Amniotic stem cell (primary cell): ENCODE measurements at regions not wholly inside any gene's neighbourhood (a gene's known extent, or its start where the extent isn't known, plus 50 kb on each side); places are given as distances from the start of the nearest gene placed in this dataset.
"Not testable (repeated sequence)": the region's sequence is repeated elsewhere in the genome, so short reads cannot be mapped to it uniquely, and the experiment has no call there.

Source experiments
- DNase-seq: peaks from one replicate; lab custom pipeline; 2025; lab: John Stamatoyannopoulos, UW

DNA sequence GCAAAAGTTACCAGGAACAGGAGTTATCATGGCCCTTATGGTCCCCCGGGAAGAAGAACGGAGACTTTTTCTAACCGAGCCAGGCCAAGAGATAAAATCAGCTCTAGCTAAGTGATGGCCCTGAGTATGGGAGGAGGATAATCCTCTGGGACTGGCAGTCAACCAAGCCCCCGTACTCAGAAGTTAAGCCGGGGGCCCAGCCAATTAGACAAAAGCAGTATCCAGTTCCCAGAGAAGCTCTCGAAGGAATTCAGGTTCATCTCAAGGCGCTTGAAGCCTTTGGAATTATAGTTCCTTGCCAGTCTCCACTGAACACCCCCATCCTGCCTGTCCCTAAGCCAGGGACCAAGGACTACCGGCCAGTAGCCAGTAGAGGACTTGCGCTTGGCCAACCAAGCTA is 365.3 kb upstream of the TCF4 start:
- no peak for DNase-seq

DNA sequence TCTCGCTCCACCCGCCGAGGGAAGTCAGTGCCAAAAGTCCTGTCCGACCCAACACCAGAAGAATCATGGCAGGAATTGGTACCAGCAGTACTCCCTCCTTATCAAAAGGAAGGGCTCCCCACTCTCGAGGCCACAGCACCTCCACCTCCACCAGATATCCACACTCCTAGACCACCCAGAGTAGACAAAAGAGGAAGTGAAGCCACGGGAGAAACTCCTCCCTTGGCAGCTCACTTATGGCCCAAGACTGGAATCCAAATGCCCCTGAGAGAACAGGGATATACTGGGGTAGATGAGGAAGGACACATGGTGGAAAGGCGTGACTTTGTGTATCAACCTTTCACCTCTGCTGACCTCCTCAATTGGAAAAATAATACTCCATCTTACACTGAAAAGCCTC is 363.7 kb upstream of the TCF4 start:
- not testable (repeated sequence) for DNase-seq

DNA sequence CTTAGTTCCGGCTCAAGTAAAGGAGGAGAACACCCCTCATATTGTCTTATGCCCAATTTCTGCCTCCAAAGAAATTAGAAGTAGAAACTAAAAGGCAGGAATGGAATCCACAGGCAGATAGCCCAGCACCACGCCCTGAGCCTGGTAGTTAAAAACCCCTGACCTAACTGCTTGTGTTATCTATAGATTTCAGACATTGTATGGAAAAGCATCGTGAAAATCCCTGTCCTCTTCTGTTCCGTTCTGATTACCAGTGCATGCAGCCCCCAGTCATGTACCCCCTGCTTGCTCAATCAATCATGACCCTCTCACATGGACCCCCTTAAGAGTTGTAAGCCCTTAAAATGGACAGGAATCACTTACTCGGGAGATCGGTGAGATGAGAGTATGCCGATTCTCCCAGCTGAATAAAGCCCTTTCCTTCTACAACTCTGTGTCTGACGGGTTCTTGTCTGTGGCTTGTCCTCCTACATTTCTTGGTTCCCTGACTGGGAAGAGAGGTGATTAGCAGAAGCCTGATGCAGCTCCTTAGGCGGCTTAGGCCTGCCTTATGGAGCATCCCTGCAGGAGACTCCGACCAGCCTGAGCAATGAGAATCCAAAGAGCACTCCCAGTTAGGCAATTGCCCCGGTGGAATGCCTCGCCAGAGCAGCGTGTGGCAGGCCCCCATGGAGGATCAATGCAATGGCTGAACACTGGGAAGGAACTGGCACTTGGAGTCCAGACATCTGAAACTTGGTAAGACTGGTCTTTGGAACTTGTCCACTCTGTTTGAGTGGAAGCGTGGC is 362.6 kb upstream of the TCF4 start:
- no peak for DNase-seq

DNA sequence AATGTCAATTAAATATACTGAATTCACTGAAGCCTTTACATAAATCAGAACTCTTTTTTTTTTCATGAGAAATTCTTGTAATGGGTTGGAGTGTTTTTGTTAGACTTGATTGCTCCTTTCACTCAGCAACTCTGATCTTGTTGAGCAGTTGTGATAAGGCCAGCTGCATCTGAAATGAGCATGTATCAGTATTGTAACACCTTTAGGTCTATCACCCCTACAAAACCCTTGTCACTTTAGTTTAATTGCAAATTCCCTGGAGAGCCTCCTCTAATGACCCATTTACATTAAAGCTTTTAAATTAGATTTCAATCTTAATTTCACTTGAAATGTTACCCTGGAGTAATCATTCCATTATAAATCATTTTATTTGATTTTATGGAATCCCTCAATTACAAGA is 346.8 kb upstream of the TCF4 start:
- DNase-seq: no peak

DNA sequence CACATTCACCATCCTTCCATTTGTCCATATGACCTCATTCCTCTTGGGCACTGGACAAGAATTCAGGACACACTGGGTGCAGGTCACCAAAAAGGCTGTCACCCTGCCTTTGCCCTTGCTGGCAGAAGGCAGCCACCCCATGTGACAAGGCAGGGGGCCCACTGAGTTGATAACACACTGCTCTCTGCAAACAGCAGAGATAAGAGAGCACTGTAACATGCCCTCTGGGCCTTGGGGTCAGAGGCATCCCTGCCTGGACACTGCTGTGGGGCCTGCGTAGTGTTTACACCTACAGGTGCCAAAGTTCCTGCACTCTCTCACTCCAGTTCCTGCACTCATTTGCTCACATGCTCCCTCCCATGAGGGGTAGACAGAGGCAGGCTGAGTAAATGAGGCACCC is 344.7 kb upstream of the TCF4 start:
- no peak for DNase-seq

DNA sequence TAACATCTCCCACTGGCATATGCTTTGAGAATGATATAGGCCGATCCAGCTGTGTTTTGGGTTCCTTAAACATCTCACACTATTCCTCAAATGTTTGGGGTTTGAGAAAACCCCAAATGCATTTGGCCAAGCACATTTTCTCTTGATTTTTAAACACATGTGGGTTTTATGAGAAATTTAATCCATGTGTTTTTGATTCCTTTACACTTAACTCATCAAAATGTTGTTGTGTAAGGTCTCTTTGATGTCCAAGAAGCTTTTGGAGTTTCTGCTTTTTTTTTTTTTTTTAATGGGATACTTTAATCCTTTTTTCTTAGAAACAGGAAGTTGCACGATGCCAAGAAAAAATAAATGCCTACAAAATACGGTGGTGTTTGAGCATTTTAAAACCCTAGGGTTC is 339.8 kb upstream of the TCF4 start:
- DNase-seq: no peak

DNA sequence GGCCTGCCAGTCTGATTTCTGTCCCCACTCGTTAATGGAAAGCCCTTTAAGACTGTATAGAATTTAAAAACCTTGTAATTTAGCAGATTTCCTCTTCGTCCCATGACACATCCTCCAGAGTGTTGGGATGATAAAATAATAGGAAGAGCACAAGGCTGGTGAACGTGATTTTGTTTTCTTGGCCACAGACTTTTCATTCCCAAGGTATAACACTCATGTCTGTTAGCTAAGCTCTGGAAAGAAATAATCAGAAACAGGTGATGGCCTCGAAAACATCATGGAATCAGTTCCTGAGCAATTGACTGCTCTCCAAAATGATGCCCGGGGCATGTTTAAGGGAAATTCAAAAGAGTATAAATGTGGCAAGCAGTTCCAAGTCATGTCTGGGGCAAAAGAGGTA is 337.8 kb upstream of the TCF4 start:
- no peak for DNase-seq

DNA sequence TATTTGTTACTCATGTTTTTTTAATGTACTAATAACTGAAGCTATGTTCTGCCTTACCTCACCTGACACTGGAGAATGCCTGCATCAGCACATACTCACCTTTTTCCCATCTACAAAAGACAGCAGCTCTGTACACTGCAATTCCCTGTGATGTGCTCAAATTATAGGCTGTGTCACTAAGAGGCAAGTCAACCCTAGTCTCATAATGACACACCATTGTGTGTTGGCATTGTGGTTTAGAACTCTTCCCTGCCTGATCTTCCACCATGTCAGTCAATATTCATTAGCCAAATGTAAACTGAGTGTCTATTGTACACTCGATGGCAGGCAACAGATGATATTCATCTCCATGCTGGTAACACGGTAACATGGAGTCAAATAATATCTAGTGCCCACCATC is 332.1 kb upstream of the TCF4 start:
- DNase-seq: no peak

DNA sequence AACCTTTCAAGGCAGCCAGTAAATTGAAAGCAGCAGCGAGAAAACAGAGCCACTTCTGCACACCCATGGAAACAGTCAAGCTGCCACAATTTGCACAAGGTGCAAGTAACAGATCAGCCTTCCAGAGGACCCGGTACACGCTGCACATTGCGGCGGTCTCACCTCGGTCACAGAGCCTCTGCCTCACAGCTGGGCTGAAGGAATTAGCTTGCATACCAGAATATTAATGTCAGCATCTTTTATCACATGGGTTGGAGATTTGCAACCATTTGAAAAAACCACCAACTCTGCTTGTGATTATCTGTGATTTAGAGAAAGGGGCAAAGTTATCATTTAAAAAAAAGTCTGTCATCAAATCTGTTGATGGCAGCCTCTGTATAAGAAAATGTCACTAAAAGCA is 330.5 kb upstream of the TCF4 start:
- no peak for DNase-seq

DNA sequence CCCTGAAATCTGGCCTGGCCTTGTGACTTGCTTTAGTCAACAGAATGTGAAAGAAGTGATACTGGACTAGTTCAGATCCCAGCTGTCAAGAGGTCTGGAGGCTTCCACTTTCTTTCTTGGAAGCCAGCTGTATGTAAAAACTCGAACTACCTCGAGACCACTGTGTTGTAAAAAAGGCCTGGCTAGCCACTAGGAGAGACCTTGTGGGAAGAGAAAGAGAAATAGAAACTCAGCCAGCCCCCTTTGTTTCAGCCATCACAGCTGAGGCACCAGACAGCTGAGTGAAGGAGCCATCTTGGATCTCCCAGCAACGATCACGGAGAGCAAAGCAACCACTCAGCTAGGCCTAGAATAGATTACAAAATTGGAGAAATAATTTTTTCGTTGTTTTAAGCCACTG is 324.9 kb upstream of the TCF4 start:
- DNase-seq: no peak

DNA sequence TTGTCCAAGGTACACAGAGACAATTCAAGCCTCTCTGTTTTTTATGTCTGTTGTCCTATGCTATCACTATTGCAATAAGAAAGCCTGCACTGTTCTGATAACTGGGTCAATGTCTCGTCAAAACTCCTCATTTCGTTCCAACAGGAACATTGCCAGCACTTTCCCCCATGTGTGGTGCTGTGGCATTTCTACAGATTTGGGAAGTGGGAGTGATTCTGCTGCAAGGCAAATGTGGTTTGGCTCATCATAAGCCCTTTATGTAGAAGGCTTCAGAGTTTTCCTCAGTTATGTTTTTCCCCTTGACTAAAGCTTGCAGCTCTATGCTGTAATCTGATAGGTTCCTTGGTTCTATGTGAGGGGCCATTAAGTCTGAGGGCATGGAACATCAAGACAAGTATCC is 324.1 kb upstream of the TCF4 start:
- DNase-seq: no peak

DNA sequence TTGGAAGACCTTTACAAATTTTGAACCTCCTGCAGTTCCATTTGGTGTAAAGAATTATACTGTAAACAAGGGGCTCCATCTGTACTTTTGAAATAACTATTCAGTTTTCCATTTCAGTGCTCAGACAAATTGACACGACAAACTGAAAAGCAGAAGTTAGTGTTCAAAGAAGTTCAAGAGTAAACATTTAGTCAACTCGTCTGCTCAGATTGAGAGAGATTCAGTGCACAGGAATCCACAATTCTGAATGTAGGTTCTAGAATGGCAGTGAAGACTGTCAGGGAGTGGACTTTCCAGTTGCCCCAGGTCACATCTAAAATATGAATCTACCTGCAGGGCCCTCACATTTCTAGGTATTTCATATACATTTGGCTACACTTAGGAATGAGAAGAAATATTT is 322.3 kb upstream of the TCF4 start:
- DNase-seq: no peak

DNA sequence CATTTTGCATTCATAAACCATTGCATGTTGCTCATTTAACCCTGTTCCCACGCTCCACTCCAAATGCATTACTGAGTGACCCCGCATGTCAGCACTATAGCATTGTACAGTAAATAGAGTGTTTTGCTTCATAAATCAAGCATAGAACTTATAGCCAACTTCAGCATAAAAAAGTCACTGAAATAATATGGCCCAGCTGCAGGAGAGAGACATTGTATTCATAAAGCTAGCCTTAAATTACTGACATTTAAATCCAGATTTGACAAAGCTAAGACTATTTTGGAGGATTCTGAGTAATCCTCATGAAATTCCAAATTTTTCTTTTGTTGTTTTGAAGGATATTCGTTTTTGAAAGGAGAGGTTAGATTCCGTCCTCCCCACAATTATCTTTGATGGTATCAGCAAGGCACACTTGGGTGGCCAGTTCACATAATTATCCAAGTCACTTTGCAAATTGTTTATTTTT is 320.9 kb upstream of the TCF4 start:
- no peak for DNase-seq

DNA sequence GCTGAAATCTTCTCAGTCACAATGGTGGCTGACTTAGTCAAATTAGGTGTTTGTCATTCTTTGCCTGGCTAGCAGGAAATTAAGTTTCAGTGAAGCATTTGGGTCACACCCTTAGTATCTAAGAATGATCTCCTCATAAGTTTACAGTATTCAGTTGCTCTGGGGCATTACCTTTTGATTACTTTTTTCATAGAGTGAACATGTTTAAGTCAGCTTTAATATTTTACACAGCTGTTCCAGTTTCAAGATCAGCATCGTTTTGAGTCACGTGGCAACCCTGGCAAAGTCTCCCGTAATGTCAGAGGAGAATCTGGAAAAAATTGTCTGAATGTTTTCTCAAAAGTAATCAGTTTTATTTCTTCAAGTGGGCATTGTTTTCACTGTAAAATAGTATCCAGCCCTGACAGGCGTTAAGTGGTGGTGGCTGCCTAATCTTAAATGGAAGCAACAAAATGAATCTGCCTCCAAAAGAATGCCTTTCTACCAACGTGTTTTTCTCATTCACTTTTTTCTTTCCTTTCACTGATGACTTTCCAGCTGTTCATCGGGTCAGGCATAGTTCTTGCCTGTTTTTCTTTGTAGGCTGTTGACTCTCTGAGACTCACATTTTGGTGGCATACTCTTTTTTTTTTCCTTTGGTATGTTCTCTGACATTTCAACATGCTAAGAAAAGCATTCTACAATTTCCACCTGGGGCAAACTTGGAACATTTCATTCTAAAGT is 319.6 kb upstream of the TCF4 start:
- DNase-seq: no peak

DNA sequence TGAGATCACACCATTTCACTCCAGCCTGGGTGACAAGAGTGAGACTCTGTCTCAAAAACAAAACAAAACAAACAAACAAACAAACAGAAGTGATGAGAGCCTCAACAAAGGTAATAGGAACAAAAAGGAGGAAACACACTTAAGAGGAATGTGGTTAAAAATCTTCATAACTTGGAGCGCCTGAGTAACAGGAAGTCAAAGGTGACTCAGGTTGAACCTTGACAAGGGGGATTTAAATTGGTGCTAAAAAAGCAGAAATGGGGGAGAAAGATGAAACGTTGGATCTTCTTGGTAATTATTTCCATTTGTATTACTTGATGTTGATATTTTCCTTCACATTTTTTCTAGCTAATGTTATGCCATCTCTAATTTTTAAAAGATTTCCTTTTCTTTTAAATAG is 318.5 kb upstream of the TCF4 start:
- DNase-seq: no peak

DNA sequence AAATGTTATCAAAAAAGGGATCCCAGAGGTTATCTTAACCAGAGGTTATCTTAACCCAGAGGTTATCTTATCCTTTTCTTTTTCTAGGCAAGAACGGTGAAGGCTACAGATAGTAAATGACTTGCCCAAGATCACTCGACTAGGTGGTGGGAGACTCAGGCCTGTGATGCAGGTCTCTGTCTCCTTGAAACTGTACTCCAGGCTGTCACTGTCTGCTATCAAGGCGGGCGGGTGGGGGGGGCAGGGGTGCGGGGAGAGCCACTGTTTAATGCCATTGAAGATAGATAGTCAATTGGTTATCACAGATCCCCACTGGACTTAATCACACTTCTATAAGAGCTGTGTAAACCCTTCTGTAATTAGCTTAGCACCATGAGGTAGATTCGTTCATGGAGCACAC is 315.9 kb upstream of the TCF4 start:
- DNase-seq: no peak

DNA sequence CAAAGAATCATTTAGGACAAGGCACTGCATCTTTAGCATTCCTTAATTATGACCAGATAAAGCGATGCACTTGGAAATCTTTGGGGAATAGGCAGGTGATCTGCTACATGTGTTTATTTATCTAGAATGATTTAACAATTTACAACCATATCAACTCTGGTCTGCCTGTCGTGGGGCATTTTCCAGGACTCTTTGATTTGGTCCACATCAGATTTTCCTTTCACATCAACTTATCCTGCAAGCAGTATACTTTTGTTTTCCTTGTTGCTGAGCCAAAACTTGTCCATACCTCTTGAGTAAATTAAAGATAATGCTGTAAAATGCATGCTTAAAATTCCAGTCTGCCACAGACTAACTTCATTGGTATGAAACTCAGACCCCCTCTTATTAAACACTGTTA is 312.4 kb upstream of the TCF4 start:
- DNase-seq: no peak

DNA sequence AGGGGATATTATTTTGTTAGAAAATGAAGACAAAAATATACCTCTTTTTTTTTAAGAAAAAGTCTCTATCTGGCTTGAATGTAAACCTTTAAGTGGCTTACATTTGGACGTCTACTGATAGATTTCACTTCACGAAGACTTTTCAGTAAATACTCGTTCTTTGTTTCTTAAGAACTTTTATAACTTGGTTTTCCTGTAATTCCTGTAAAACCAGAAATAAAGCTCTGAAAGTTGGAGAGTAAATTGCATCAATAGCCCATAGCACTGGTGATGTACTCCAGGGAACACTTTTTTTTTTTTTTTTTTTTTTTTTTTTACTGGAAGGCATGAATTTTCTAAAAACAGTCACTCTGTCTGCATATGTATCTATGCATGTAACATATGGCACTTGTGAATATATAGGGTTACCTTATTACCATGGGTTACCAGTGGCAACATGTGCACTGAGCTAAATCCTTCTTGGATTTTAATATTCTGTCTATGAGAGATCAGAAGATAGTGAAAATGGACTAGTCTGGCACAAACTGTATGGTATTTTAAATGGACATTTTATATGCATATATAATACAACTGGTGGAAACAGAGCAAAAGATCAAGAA is 309.2 kb upstream of the TCF4 start:
- no peak for DNase-seq

DNA sequence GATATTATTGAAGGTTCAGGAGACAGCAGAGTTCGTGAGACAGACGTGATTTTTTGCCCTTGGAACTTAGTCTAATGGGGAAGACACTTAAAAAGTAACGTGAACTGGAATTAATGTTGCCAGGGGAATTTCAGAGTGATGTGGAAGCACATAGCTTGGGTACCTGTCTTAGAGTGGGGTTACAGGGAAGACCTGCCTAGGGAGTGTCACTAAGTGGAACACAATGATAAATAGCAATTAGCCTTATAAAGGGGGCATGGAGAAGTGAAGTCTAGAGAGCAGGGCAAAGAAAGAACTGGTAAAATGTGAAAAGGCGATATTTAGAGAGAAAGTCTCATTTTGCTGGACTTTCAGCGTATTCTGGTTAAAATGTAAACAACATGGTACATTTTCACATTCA is 306.0 kb upstream of the TCF4 start:
- DNase-seq: no peak

DNA sequence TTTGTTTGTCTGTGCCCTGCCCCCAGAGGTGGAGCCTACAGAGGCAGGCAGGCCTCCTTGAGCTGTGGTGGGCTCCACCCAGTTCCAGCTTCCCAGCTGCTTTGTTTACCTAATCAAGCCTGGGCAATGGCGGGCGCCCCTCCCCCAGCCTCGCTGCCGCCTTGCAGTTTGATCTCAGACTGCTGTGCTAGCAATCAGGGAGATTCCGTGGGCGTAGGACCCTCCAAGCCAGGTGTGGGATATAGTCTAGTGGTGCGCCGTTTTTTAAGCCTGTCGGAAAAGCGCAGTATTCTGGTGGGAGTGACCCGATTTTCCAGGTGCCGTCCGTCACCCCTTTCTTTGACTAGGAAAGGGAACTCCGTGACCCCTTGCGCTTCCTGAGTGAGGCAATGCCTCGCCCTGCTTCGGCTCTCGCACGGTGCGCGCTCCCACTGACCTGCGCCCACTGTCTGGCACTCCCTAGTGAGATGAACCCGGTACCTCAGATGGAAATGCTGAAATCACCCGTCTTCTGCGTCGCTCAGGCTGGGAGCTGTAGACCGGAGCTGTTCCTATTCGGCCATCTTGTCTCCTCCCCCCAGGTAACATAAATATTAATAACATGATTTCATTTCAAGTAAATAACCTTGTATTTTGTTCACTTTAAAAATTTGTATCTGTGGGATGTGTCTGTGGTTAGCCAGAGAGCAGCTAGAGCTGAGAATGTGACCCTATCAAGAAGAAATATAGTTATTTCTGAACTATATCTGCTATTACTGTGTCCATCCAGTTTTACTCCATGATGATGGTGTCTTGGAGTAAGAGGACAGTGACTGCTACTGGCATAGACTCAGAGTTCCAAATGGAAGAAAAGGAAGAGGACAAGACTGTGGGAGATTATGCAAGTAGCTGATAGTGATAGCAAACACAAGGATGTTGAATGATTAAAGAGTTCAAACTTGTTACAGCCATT is 305.1 kb upstream of the TCF4 start:
- DNase-seq: not testable (repeated sequence)

DNA sequence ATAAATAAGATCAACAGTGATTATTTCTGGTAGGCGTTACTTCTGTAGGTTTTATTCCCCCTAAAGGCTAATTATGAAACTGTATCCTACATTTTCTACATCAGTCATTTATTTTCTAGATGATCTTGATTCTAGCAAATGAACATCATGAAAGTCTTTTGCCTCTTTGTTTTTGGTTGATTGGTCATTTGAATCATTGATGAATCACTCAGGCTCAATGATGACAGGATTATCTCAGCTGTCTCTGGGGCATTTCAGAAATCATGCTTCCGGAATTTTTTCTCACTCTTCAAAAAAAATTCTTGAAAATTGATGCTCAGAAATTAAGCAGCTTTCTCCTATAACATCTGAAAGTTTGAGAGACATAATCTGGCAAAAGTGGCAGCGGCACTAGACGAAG is 298.9 kb upstream of the TCF4 start:
- no peak for DNase-seq

DNA sequence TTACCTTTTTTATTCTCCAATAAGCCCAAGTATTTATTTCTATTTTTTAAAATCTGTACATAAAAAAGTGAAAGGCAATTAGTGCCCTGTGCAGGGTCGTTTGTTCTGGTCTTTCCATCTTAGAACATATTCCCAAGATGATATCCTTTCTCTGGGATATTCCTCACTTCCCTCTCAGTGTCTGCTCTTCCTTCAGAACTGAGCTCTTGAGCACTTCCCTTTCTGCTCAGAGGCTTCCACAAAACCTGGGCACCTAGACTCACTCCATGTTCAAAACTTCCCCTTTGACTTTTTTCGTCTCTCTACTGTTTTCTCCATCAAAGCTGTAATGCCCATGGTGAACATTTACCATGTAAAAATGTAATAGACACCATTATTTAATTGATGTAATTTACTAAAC is 296.5 kb upstream of the TCF4 start:
- DNase-seq: no peak
